Stomach (tissue), 8 donors: ENCODE measurements at regions not wholly inside any gene's neighbourhood (a gene's known extent, or its start where the extent isn't known, plus 50 kb on each side); places are given as distances from the start of the nearest gene placed in this dataset.

Source experiments
- DNase-seq, 2 donors: peaks; one replicate each; pipeline versions ENCODE4 v3.0.0 to v3.0.0-alpha.2; 2013 to 2019
- H3K27ac ChIP-seq, 5 donors: fragments of 200-600 bp in 4 of 5; sonication (generic) in 4 of 5; one replicate each; pipeline ENCODE4 v1.5.1; 2013 to 2019; ENCODE audit warnings: mild to moderate bottlenecking in 1 of 5, moderate library complexity in 1 of 5
- H3K27me3 ChIP-seq, 3 donors: fragments of 200-600 bp; sonication (generic); one replicate each; pipeline ENCODE4 v1.5.1; 2017 to 2019; ENCODE audit warnings: mixed run types in 1 of 3
- H3K36me3 ChIP-seq, 4 donors: fragments of 200-600 bp; sonication (generic); 1 replicate in 3 of 4; 2 replicates in 1 of 4; pipeline ENCODE4 v1.5.1; 2016 to 2019
- H3K4me1 ChIP-seq, 4 donors: fragments of 200-600 bp; sonication (generic); one replicate each; pipeline ENCODE4 v1.5.1; 2016 to 2019
- H3K4me3 ChIP-seq, 4 donors: fragments of 200-600 bp; sonication (generic) in 3 of 4; one replicate each; pipeline ENCODE4 v1.5.1; 2016 to 2019; ENCODE audit warnings: mild to moderate bottlenecking in 1 of 4
- H3K9me3 ChIP-seq, 4 donors: fragments of 200-600 bp; sonication (generic); one replicate each; pipeline ENCODE4 v1.5.1; 2016 to 2019
- EP300 ChIP-seq: sonication (generic); formaldehyde crosslinking; IDR thresholded peaks from one replicate; pipeline ENCODE4 v1.6.1; 2017; ENCODE audit warnings: antibody characterized with exemption
- POLR2A ChIP-seq, 4 donors: fragments of 450-650 bp; IDR thresholded peaks; one replicate each; pipeline ENCODE4 v1.6.1; 2016; ENCODE audit warnings: antibody characterized with exemption in 4 of 4, control low read depth in 2 of 4, mild to moderate bottlenecking in 1 of 4, moderate library complexity in 1 of 4
- POLR2AphosphoS5 ChIP-seq, 3 donors: sonication (generic); formaldehyde crosslinking; IDR thresholded peaks; one replicate each; pipeline ENCODE4 v1.6.1; 2016; ENCODE audit warnings: antibody characterized with exemption in 3 of 3
- WGBS, 5 donors: extraction: QIAGEN DNeasy Blood & Tissue Kit in 3 of 5; methylation state at CpG; one replicate each; pipeline versions ENCODE4 v1.1.5 to v1.1.7; 2013 to 2018; 5-methylcytosine and 5-hydroxymethylcytosine counted together
- intact Hi-C: fragments of 100-400 bp; cut with DNase I; formaldehyde crosslinking; loops from one replicate; pipeline ENCODE4 v1.15.1; 2023; ENCODE audit warnings: low total_unique reads
- TF ChIP-seq, protein P1 (sequence below), 7 experiments: fragments of 450-650 bp in 4 of 7; fragments of 200-600 bp in 3 of 7; sonication (generic) in 3 of 7; IDR thresholded peaks; one replicate each; pipeline ENCODE4 v1.5.1; 2016 to 2019; ENCODE audit warnings: antibody characterized with exemption in 7 of 7, control low read depth in 2 of 7, mild to moderate bottlenecking in 1 of 7
- donor health status: healthy with polysubstance abuse.
- donor health status: Bipolar disorder and iron deficiency.
- donor health status: healthy.

DNA sequence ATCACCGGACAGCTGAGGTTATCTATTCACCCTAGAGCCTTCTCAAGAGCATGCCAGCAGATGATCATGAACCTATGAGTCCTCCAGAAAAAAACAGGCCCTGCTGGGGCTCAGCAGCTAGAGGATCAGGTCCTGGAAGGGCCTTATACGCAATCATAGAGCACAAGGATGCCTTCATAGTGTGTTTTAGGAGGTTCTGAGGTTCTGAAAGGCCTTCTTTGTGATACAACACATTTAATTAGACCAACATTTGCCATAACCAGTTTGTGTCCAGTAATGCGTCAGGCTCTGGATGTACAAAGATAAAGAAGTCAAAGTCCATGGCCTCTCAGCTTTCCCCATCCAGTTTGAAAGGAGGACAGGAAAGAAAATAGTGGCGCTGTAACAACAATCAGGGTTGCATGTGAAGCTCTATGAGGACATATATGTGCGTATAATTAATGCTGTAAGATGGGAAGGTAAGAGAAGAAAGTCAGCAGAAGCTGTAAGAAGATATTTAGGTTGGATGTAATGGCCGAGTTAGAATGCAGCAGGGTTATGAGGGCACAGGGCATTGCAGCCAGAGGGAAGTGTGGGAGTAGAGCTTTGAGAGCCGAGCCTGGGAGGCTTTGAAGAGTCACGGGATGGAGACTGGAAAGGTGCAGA lies 302.6 kb upstream of the TBL1XR1 start:
- Histone ChIP-seq H3K4me1 (peaks cover 0 to 21% (median 7%) of the 10 kb centered on the region in 4 donors), H3K27me3 (no peaks in the 10 kb centered on the region), H3K36me3 (no peaks in the 10 kb centered on the region), H3K4me3 (no peak overlapping the region), H3K27ac (peak overlapping the region in 3 of 5 donors; percentile 41 to 58 (median 43)), H3K9me3 (no peaks in the 10 kb centered on the region)
- DNase-seq: no peak
- TF ChIP-seq POLR2AphosphoS5 (IDR thresholded peaks at IDR 0.05) (peak in 2 of 3 donors; percentile 11 to 20), EP300 (no peak)
- 60 to 78% (median 68%) methylated on average over 8 of the region's 8 CpGs for WGBS, 5 donors
- intact Hi-C loops: no loop called here

DNA sequence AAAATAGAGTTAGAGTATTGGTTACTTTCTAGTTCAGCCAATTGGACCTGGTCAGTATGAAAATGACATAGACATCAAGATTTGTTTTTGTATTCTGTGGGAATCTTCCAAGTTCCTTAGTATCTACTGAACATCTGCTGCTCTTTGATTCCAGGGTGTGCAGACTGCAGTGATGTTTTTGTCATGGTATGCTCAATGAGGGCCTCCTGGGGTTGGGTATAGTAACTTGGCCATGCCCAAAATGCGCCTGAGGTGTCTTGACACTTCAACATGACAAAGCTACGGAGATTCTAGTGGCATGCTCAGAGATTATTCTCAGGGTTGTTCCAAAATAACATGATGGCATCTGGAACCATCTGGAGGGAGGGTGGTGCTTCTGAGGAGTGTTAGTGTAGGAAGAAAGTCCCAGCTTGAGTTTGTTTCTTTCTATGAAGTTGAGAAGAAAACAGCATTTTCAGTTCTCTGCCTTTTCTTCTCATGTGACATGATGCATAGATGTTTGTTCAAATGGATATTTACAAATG lies 313.5 kb upstream of the TBL1XR1 start:
- Histone ChIP-seq H3K4me1 (peaks cover 0 to 19% (median 15%) of the 10 kb centered on the region in 4 donors), H3K27me3 (no peaks in the 10 kb centered on the region), H3K36me3 (no peaks in the 10 kb centered on the region), H3K9me3 (no peaks in the 10 kb centered on the region), H3K27ac (no peak overlapping the region), H3K4me3 (no peak overlapping the region)
- TF ChIP-seq, protein P1, sequence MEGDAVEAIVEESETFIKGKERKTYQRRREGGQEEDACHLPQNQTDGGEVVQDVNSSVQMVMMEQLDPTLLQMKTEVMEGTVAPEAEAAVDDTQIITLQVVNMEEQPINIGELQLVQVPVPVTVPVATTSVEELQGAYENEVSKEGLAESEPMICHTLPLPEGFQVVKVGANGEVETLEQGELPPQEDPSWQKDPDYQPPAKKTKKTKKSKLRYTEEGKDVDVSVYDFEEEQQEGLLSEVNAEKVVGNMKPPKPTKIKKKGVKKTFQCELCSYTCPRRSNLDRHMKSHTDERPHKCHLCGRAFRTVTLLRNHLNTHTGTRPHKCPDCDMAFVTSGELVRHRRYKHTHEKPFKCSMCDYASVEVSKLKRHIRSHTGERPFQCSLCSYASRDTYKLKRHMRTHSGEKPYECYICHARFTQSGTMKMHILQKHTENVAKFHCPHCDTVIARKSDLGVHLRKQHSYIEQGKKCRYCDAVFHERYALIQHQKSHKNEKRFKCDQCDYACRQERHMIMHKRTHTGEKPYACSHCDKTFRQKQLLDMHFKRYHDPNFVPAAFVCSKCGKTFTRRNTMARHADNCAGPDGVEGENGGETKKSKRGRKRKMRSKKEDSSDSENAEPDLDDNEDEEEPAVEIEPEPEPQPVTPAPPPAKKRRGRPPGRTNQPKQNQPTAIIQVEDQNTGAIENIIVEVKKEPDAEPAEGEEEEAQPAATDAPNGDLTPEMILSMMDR (IDR thresholded peaks at IDR 0.05): no peak
- TF ChIP-seq POLR2AphosphoS5 (IDR thresholded peaks at IDR 0.05): no peak
- no peak for TF ChIP-seq EP300
- TF ChIP-seq POLR2A (IDR thresholded peaks at IDR 0.05): no peak
- 77 to 91% (median 87%) methylated on average over 2 of the region's 2 CpGs for WGBS, 5 donors
- intact Hi-C loops: no loop called here
- no peak for DNase-seq

DNA sequence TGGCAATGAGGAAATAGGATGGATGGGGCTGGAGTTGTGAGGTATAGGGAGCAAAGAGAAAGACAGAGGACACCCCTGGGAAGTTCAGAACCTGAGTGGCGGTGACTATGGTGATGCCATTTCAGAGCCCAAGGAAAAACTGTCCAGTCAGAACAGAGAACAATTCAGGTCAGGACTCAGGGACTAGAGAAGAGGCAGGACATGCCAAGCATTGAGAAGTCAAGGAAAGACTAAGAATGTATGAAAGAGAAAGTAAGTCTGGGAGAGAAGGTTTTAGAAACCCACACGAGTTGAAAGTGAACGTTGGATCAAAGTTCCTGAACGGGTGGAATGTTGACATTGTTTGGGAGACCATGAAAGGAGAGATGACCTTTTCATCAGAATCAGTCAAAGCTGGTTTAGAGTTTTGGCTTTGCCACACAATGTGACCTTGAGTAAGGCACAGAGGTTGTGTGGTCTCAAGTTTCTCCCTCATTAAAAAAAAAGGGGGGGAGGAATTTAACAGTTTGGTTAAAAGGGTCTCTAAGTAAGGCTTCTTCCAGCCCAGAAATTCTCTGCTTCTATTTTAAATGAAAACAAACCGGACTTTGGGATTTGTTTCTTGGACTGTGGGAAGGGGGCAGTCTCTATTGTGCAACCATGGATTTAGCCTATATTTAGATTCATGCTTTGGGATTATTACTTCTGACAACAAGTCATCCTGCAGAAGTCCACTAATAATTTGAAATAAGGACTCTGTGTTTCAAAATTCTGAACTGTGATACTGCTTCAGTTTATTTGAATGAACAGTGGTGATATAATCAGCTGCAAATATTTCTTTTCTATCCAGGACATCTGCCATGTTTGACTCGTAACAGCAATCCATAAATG lies 315.9 kb upstream of the TBL1XR1 start:
- Histone ChIP-seq H3K9me3 (no peaks in the 10 kb centered on the region), H3K4me1 (peaks cover 9 to 30% (median 25%) of the 10 kb centered on the region in 4 donors), H3K27me3 (no peaks in the 10 kb centered on the region), H3K4me3 (no peak overlapping the region), H3K36me3 (no peaks in the 10 kb centered on the region), H3K27ac (peak overlapping the region in 2 of 5 donors; percentile 15 to 33)
- 49 to 57% (median 55%) methylated on average over 6 of the region's 6 CpGs for WGBS, 5 donors
- intact Hi-C loops: no loop called here
- DNase-seq: peak in 1 of 2 donors; percentile 36
- TF ChIP-seq POLR2A (IDR thresholded peaks at IDR 0.05) (no peak), EP300 (no peak), POLR2AphosphoS5 (IDR thresholded peaks at IDR 0.05) (no peak)
- TF ChIP-seq, protein P1 (IDR thresholded peaks at IDR 0.05): no peak

DNA sequence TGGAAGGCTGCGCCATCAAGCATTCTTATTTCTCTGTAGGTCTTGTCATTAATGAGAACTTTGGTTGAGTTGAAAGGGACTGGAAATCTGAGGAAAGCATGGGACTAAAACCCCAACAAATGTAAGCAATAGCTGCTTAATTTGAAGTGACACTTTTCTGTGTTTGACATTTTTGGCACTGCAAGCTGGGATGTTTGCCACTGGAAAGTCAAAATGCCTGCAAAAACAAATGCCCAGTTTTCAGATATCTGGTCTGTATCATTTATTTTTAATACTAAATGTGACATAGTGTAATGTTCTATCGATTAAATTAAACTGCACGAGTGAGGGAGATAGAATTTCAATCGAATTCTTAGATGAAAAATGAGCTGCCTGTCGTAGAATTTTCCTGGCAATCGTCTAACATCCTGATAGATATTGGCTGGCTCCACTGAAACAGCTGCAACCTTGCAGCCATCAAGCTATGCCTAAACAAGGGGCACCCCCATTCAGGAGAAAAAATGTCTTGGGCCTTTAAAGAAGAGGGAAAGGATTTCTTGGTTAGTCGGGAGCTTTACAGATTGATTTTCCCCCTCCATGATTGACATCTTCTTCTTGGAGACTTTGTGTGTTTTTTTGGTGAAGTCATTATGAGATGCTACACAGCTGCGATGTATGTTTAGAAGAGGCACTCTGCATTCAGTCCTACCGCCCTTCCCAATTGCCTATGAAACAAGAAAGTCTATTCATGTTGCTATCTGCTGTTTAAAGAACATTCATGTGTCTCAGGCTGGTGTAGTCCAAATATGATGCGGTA lies 316.7 kb upstream of the TBL1XR1 start:
- Histone ChIP-seq H3K27ac (no peak overlapping the region), H3K4me1 (peaks cover 9 to 30% (median 25%) of the 10 kb centered on the region in 4 donors), H3K9me3 (no peaks in the 10 kb centered on the region), H3K27me3 (no peaks in the 10 kb centered on the region), H3K4me3 (no peak overlapping the region), H3K36me3 (no peaks in the 10 kb centered on the region)
- TF ChIP-seq, protein P1 (IDR thresholded peaks at IDR 0.05): no peak
- TF ChIP-seq POLR2AphosphoS5 (IDR thresholded peaks at IDR 0.05) (no peak), EP300 (no peak), POLR2A (IDR thresholded peaks at IDR 0.05) (no peak)
- 63 to 81% (median 70%) methylated on average over 10 of the region's 10 CpGs for whole genome bisulfite sequencing, 5 donors
- DNase-seq: peak in 1 of 2 donors; percentile 48
- intact Hi-C loops: no loop called here
